HUES48 (cell line): ENCODE measurements at regions not wholly inside any gene's neighbourhood (a gene's known extent, or its start where the extent isn't known, plus 50 kb on each side); places are given as distances from the start of the nearest gene placed in this dataset.

Experiments
- H3K27ac ChIP-seq: one replicate; pipeline ENCODE4 v1.7.0; 2013; ENCODE audit warnings: low read depth, low read length, inconsistent platforms
- H3K27me3 ChIP-seq: 2 replicates; pipeline ENCODE4 v1.6.1; 2013; ENCODE audit warnings: mild to moderate bottlenecking, low read length; ENCODE audit not compliant: control insufficient read depth, insufficient read depth
- H3K36me3 ChIP-seq: 2 replicates; pipeline ENCODE4 v1.6.1; 2013; ENCODE audit warnings: low read length; ENCODE audit not compliant: control insufficient read depth, insufficient read depth
- H3K4me1 ChIP-seq: 2 replicates; pipeline ENCODE4 v1.6.1; 2013; ENCODE audit warnings: mild to moderate bottlenecking, low read length; ENCODE audit not compliant: control insufficient read depth, insufficient read depth
- H3K4me3 ChIP-seq: 2 replicates; pipeline ENCODE4 v1.5.1; 2013; ENCODE audit warnings: mild to moderate bottlenecking, low read depth, low read length
- H3K9ac ChIP-seq: 2 replicates; pipeline ENCODE4 v1.6.1; 2013; ENCODE audit warnings: mild to moderate bottlenecking, low read depth, low read length, moderate library complexity
- H3K9me3 ChIP-seq: 2 replicates; pipeline ENCODE4 v1.6.1; 2013; ENCODE audit warnings: low read length; ENCODE audit not compliant: control insufficient read depth, insufficient read depth

DNA sequence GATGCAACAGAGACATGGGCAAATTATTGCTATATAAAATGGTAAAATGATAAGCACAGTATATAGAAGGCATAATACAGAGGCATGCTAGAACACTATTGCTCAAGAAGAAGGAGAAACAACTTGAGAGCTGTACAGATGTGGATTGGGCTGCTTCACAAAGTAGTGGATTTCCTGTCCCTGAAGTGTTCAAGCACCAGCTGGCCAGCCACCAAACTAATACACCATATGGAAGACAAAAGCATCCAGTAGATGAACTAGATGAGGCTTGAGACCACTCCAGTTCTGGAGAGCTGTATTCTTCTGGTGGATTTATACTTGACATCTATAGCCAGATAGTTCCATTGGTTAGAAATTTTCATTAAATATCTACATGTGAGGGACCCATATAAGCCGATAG is 134.1 kb upstream of the GNAO1 start:
- no peaks in the 10 kb centered on the region for H3K4me1 ChIP-seq
- no peak overlapping the region for H3K9ac ChIP-seq
- no peaks in the 10 kb centered on the region for H3K36me3 ChIP-seq
- H3K27me3 ChIP-seq = no peaks in the 10 kb centered on the region; the same call in 1 of the 2 replicates
- H3K4me3 ChIP-seq = no peak overlapping the region
- H3K27ac ChIP-seq = no peak overlapping the region
- H3K9me3 ChIP-seq = no peaks in the 10 kb centered on the region

DNA sequence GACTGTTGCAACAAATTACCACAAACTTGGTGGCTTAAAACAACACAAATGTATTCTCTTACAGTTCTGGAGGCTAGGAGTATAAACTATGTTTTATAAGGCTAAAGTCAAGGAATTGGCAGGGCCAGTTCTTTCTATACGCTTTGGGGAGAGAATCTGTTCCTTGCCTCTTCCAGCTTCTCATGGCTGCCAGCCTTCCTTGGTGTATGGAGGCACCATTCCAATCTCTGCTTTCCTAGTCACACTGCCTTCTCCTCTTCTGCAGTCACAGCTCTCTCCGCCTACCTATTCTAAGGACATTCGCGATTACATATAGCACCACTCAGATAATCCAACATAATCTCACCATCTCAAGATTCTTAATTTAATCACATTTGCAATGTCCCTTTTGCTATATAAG is 140.4 kb upstream of the GNAO1 start:
- Histone ChIP-seq H3K27me3 (no peaks in the 10 kb centered on the region), H3K36me3 (no peaks in the 10 kb centered on the region), H3K4me3 (no peak overlapping the region), H3K4me1 (no peaks in the 10 kb centered on the region), H3K9ac (no peak overlapping the region), H3K9me3 (no peaks in the 10 kb centered on the region), H3K27ac (no peak overlapping the region)

DNA sequence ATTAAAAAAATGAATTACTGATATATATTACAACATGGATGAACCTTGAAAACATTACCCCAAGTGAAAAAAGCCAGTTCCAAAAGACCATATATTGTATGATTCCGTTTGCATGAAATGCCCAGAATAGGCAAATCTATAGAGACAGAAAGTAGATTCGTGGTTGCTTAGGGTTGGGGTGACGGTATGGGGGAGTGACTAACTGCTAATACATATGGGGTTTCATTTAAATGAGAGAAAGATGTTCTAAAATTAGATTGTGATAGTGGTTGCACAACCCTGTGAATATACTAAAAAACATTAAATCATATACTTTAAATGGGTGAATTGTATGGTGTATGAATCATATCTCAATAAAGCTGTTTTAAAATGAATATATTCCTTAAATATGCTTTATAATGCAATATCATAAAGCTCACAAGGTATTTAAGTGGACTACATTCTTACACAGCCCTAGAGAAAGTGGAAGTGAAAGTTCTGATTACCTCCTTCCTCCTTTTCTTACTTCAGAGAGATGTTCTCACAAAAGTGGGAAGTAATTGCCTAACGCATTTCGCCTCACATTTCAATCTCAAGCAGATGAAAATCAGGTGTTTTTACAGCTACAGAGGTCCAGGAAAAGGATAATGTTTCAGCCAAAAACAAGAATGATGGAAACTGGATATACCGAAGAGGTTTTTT is 142.7 kb upstream of the GNAO1 start:
- Histone ChIP-seq H3K4me3 (no peak overlapping the region), H3K36me3 (no peaks in the 10 kb centered on the region), H3K27me3 (no peaks in the 10 kb centered on the region), H3K4me1 (no peaks in the 10 kb centered on the region), H3K9me3 (no peaks in the 10 kb centered on the region), H3K27ac (no peak overlapping the region), H3K9ac (no peak overlapping the region)

- no peaks in the 10 kb centered on the region for H3K36me3 ChIP-seq
- H3K27me3 ChIP-seq = no peaks in the 10 kb centered on the region
- H3K27ac ChIP-seq = no peak overlapping the region
- no peak overlapping the region for H3K9ac ChIP-seq
- H3K4me1 ChIP-seq = no peaks in the 10 kb centered on the region
- no peak overlapping the region for H3K4me3 ChIP-seq
- H3K9me3 ChIP-seq = no peaks in the 10 kb centered on the region
Measured at GRCh38 chr16:56047307-56048234, 143.7 kb upstream of the GNAO1 start.

DNA sequence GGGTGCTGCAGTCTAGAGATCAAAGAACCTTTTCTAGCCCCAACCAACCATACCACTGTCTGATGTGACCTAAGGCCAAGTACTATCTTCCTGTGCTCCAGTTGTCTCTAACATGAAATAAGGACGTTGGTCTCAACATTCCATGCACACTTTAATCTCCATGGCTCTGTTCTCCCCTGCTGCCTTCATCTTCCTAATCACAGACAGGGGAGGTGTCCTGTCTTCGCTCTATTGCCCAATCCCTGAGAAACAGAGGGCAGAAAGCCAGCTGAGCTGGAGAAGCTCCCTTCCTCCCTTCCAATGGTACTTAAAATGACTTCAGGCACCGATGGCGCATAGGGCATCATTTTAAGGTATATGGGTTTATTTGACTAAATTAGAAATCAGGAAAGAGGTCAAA is 148.9 kb upstream of the GNAO1 start:
- Histone ChIP-seq H3K4me1 (no peaks in the 10 kb centered on the region), H3K9me3 (0 out of 2 replicates have a peak, but pooled peaks cover 2% of the 10 kb centered on the region), H3K9ac (no peak overlapping the region), H3K4me3 (no peak overlapping the region), H3K27me3 (no peaks in the 10 kb centered on the region), H3K27ac (no peak overlapping the region), H3K36me3 (no peaks in the 10 kb centered on the region)

- Histone ChIP-seq H3K4me1 (no peaks in the 10 kb centered on the region), H3K9me3 (peaks cover 8% of the 10 kb centered on the region; the same call in 1 of the 2 replicates), H3K36me3 (no peaks in the 10 kb centered on the region), H3K27ac (no peak overlapping the region), H3K27me3 (no peaks in the 10 kb centered on the region), H3K9ac (no peak overlapping the region), H3K4me3 (no peak overlapping the region)
Measured at GRCh38 chr16:56041556-56042140, 149.6 kb upstream of the GNAO1 start.

DNA sequence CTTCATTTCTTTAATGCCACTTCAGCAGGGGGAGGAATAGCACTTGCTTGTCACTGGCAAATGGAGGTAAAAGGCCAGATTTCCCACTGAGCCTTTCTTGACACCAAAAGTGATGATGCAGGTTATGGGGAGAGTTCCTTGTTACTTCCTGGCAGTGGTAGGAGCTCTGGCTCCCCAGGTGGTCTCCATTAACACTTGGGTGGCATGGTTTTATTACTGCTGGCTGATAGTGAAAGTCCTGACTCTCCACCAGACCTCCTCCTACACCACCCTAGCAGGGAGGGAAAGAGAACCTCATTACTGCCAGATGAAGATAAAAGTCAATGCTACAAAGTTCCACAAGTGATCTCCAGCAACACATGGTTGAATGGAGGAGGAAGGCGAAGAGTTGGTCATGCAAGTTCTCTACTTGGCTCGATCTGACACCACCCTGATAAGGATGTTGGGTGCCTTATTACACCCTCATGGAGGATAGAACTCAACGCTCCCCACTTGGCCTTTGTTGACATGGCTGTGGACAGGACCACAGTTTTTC is 152.7 kb upstream of the GNAO1 start:
- Histone ChIP-seq H3K4me1 (no peaks in the 10 kb centered on the region), H3K9ac (no peak overlapping the region), H3K9me3 (peaks cover 8% of the 10 kb centered on the region; the same call in 1 of the 2 replicates), H3K36me3 (no peaks in the 10 kb centered on the region), H3K4me3 (no peak overlapping the region), H3K27ac (no peak overlapping the region), H3K27me3 (no peaks in the 10 kb centered on the region)

GRCh38 chr16:56032072-56032471 is 156.9 kb upstream of the CES5A start:
- Histone ChIP-seq H3K27ac (no peak overlapping the region), H3K36me3 (no peaks in the 10 kb centered on the region), H3K4me3 (no peak overlapping the region), H3K9me3 (peaks cover 3% of the 10 kb centered on the region; the same call in 1 of the 2 replicates), H3K27me3 (no peaks in the 10 kb centered on the region), H3K4me1 (no peaks in the 10 kb centered on the region), H3K9ac (no peak overlapping the region)

DNA sequence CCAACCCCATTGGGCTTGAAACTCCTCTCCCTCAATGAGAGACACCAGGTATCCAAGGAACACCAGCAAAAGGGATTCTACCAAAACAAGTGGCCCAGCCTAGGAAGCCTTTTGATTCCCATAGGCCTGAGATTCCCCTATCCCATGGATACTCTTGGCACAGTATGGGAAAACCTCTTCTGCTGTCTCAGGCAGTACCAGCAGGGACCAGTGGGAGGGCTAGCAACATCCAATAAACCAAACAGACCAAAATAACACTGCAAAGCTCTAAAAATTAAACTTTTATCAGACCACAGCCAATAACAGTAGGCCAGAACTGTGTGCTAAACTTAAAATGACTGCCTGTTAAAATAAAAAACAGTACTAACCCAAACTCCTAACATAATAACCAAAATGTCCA is 153.9 kb upstream of the CES5A start:
- no peaks in the 10 kb centered on the region for H3K36me3 ChIP-seq
- no peak overlapping the region for H3K9ac ChIP-seq
- H3K4me1 ChIP-seq = no peaks in the 10 kb centered on the region
- H3K9me3 ChIP-seq = no peaks in the 10 kb centered on the region
- H3K27ac ChIP-seq = no peak overlapping the region
- H3K4me3 ChIP-seq = no peak overlapping the region
- H3K27me3 ChIP-seq = no peaks in the 10 kb centered on the region

GRCh38 chr16:56022818-56023217 is 147.6 kb upstream of the CES5A start:
- H3K4me3 ChIP-seq = no peak overlapping the region

More at GRCh38 chr16:56022818-56023217, 147.6 kb upstream of the CES5A start:
- H3K27me3 ChIP-seq = no peaks in the 10 kb centered on the region
- H3K27ac ChIP-seq = no peak overlapping the region
- no peaks in the 10 kb centered on the region for H3K36me3 ChIP-seq
- H3K9ac ChIP-seq = no peak overlapping the region
- no peaks in the 10 kb centered on the region for H3K4me1 ChIP-seq
- H3K9me3 ChIP-seq = no peaks in the 10 kb centered on the region
